K562 (cell line): ENCODE measurements at regions not wholly inside any gene's neighbourhood (a gene's known extent, or its start where the extent isn't known, plus 50 kb on each side); places are given as distances from the start of the nearest gene placed in this dataset.

Experiments used
- ATAC-seq: fragments of 200-7000 bp; cut with Tn5 transposase; 3 replicates; pipeline ENCODE4 v1.9.1; 2020; ENCODE audit warnings: moderate library complexity
- BruUV-seq: library from RNA; stranded (reverse); fragments of 400-500 nt; replicated peaks from 2 replicates; lab custom pipeline; 2021; lab: Mats Ljungman, UMichigan
- CTCF ChIA-PET: fragments of 300-600 bp; formaldehyde crosslinking; extraction: SDS; loops from one replicate; lab custom pipeline; 2021; ENCODE audit warnings: low intra/inter-chr PET ratio; lab: Yijun Ruan, JAX
- POLR2A ChIA-PET: fragments of 300-600, 350-650 bp; sonication (Branson Sonifier 250); formaldehyde crosslinking; extraction: SDS; loops from one replicate; lab custom pipeline; 2021; ENCODE audit warnings: antibody characterized with exemption, inconsistent platforms; lab: Yijun Ruan, JAX
- DNase-seq, 4 experiments: peaks; one replicate each; pipeline versions ENCODE4 v3.0.0 to v3.0.0-alpha.2; 2011 to 2018; ENCODE audit warnings: low spot score in 3 of 4, mixed read lengths in 3 of 4; ENCODE audit errors: extremely low read depth in 1 of 4
- FAIRE-seq: peaks from 2 replicates; lab custom pipeline; 2011; peaks lifted over from hg19 to GRCh38; lab: Jason Lieb, UNC
- H2AFZ ChIP-seq: 2 replicates; pipeline ENCODE4 v1.6.0; 2011; ENCODE audit warnings: low read depth, low read length, control low read depth, inconsistent platforms
- H3K27ac ChIP-seq: fragments of 200-600 bp; 3 replicates; pipeline ENCODE4 v1.8.0; 2011; ENCODE audit warnings: low read depth, mild to moderate bottlenecking, control low read depth, inconsistent platforms, low read length, moderate library complexity, mixed read lengths; ENCODE audit errors: extremely low read depth
- H3K27me3 ChIP-seq, 2 experiments: fragments of 300-600 bp in 1 of 2; 2 replicates in 1 of 2; 3 replicates in 1 of 2; pipeline versions ENCODE4 v1.6.0 to v1.8.0; 2011; ENCODE audit warnings: inconsistent platforms in 2 of 2, low read length in 2 of 2, mild to moderate bottlenecking in 1 of 2, mixed read lengths in 1 of 2, moderate library complexity in 1 of 2; ENCODE audit not compliant: control insufficient read depth in 2 of 2, insufficient read depth in 2 of 2
- H3K36me3 ChIP-seq: fragments of 300-600 bp; 3 replicates; pipeline ENCODE4 v1.8.0; 2011; ENCODE audit warnings: mild to moderate bottlenecking, low read length, inconsistent platforms; ENCODE audit not compliant: control insufficient read depth, insufficient read depth
- H3K4me1 ChIP-seq, 2 experiments: fragments of 200-600 bp in 1 of 2; replicated peaks in 1 of 2; 2 replicates in 1 of 2; 3 replicates in 1 of 2; pipeline versions ENCODE4 v1.5.1 to v1.8.0; 2011; ENCODE audit warnings: inconsistent platforms in 2 of 2, low read length in 2 of 2, mild to moderate bottlenecking in 1 of 2, mixed read lengths in 1 of 2, moderate library complexity in 1 of 2; ENCODE audit not compliant: control insufficient read depth in 2 of 2, insufficient read depth in 2 of 2
- H3K4me2 ChIP-seq: 2 replicates; pipeline ENCODE4 v1.6.1; 2011; ENCODE audit warnings: low read length, control low read depth, inconsistent platforms, mixed read lengths; ENCODE audit not compliant: insufficient read depth
- H3K4me3 ChIP-seq: fragments of 200-600 bp; sonication (generic), shearing (Covaris generic); 2 replicates; pipeline ENCODE4 v1.5.1; 2016; ENCODE audit warnings: control low read depth, inconsistent platforms
- H3K79me2 ChIP-seq: fragments of 200-600 bp; 3 replicates; pipeline ENCODE4 v1.8.0; 2011; ENCODE audit warnings: low read length, inconsistent platforms; ENCODE audit not compliant: control insufficient read depth, insufficient read depth
- H3K9ac ChIP-seq, 2 experiments: 2 replicates each; pipeline versions ENCODE4 v1.6.0 to v1.6.1; 2011; ENCODE audit warnings: low read depth in 2 of 2, low read length in 2 of 2, control low read depth in 1 of 2, inconsistent platforms in 1 of 2, mild to moderate bottlenecking in 1 of 2, mixed read lengths in 1 of 2; ENCODE audit not compliant: insufficient read depth in 1 of 2
- H3K9me1 ChIP-seq: one replicate; pipeline ENCODE4 v1.6.0; 2011; ENCODE audit warnings: inconsistent platforms, mild to moderate bottlenecking, low read length, moderate library complexity; ENCODE audit not compliant: control insufficient read depth, insufficient read depth
- H3K9me3 ChIP-seq: replicated peaks from 2 replicates; pipeline ENCODE4 v1.5.1; 2011; ENCODE audit warnings: low read depth, low read length, inconsistent platforms; ENCODE audit not compliant: control insufficient read depth, insufficient read depth
- H4K20me1 ChIP-seq: replicated peaks from 2 replicates; pipeline ENCODE4 v1.6.1; 2011; ENCODE audit warnings: low read length, inconsistent platforms, mixed read lengths; ENCODE audit not compliant: control insufficient read depth, insufficient read depth
- CBFA2T2 ChIP-seq: fragments of 450-650 bp; conservative IDR thresholded peaks from 2 replicates; pipeline ENCODE4 v1.6.1; 2017; ENCODE audit warnings: mild to moderate bottlenecking
- CHD4 ChIP-seq: fragments of 200-600 bp; sonication (generic); IDR thresholded peaks from 3 replicates; pipeline ENCODE4 v1.6.1; 2012; ENCODE audit warnings: low read depth, mild to moderate bottlenecking, mixed read lengths, low read length, inconsistent platforms; ENCODE audit not compliant: insufficient read depth, insufficient replicate concordance, poor library complexity, severe bottlenecking
- EP400 ChIP-seq: fragments of 450-650 bp; IDR thresholded peaks from 2 replicates; pipeline ENCODE4 v1.6.1; 2017; ENCODE audit warnings: antibody characterized with exemption, mild to moderate bottlenecking, moderate library complexity
- FUS ChIP-seq: fragments of 200-400 bp; formaldehyde crosslinking; optimal IDR thresholded peaks from 2 replicates; pipeline ENCODE3; 2017; ENCODE audit warnings: low read depth, low read length
- PHF20 ChIP-seq: fragments of 450-650 bp; IDR thresholded peaks from 2 replicates; pipeline ENCODE4 v1.6.1; 2018; ENCODE audit not compliant: partially characterized antibody
- SFPQ ChIP-seq: fragments of 200-400 bp; formaldehyde crosslinking; IDR thresholded peaks from 2 replicates; pipeline ENCODE4 v1.6.1; 2017; ENCODE audit warnings: mild to moderate bottlenecking, low read depth, low read length, moderate library complexity
- SREBF1 ChIP-seq: fragments of 150-350 bp; IDR thresholded peaks from 2 replicates; pipeline ENCODE4 v1.6.1; 2014; ENCODE audit warnings: antibody characterized with exemption, low read depth, low read length, borderline replicate concordance
- TCFL5 ChIP-seq: fragments of 250-450 bp; sonication (Bioruptor Pico); conservative IDR thresholded peaks from 2 replicates; pipeline ENCODE4 v1.6.1; 2021; ENCODE audit warnings: mild to moderate bottlenecking, moderate library complexity, matching md5 sums
- XRCC3 ChIP-seq: fragments of 450-650 bp; IDR thresholded peaks from 2 replicates; pipeline ENCODE4 v1.6.1; 2017; ENCODE audit warnings: mild to moderate bottlenecking, moderate library complexity
- ZNF146 ChIP-seq: IDR thresholded peaks from one replicate; pipeline ENCODE4 v1.6.1; 2018; ENCODE audit warnings: missing compliant biosample characterization; ENCODE audit not compliant: unreplicated experiment
- ZNF445 ChIP-seq: fragments of 250-450 bp; sonication (Bioruptor Pico); IDR thresholded peaks from 2 replicates; pipeline ENCODE4 v1.4.0; 2020; ENCODE audit warnings: low read depth, mild to moderate bottlenecking, moderate library complexity
- ZNF707 ChIP-seq: fragments of 250-450 bp; sonication (Bioruptor Pico); conservative IDR thresholded peaks from 2 replicates; pipeline ENCODE4 v1.8.0; 2022; ENCODE audit warnings: inconsistent platforms, mild to moderate bottlenecking, moderate library complexity
- ZNF785 ChIP-seq: fragments of 250-450 bp; sonication (Bioruptor Pico); IDR thresholded peaks from 2 replicates; pipeline ENCODE4 v1.4.0; 2020; ENCODE audit warnings: mild to moderate bottlenecking
- WGBS: fragments of 100-300 bp; shearing (Covaris generic); methylation state at CpG from one replicate; pipeline ENCODE4 v1.1.6; 2016; ENCODE audit warnings: low coverage, mixed read lengths; ENCODE audit not compliant: insufficient coverage; ENCODE audit errors: missing lambda C conversion rate; 5-methylcytosine and 5-hydroxymethylcytosine counted together
- in situ Hi-C: fragments of 300-500 bp; cut with MboI; formaldehyde crosslinking; loops from 4 replicates; pipeline ENCODE4 v1.15.0; 2018; ENCODE audit warnings: inconsistent platforms, mixed read lengths
- intact Hi-C: fragments of 100-400 bp; cut with micrococcal nuclease; formaldehyde crosslinking; loops from 2 replicates; pipeline ENCODE4 v1.14.2; 2022
- TF ChIP-seq, protein P1 (sequence below), 2 experiments: IDR thresholded peaks in 1 of 2; conservative IDR thresholded peaks in 1 of 2; 2 replicates each; pipeline ENCODE4 v1.6.1; 2016; ENCODE audit warnings: low read depth in 2 of 2, mild to moderate bottlenecking in 1 of 2, missing compliant biosample characterization in 1 of 2, missing genetic modification characterization in 1 of 2, moderate library complexity in 1 of 2

DNA sequence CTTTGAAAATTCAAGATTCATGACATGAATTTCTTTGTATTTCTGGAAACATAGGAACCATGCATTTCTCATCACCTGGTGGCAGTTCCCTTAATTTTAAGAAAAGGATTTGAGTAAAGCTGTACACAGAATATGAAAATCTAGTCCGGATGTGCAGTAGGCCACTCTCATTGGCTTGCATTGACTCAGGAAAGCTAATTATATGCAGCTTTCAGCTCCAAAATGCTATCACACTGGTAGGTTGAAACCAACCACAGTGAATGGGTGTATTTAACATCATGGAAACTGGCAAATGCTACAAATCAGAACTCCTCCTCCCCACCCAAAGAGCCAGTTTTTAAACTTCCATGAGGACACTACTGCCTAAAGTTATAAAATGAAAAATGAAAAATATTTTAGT lies 161.6 kb upstream of the FBXL17 start:
- H4K20me1 ChIP-seq = no peaks in the 10 kb centered on the region
- H3K9me1 ChIP-seq = no peaks in the 10 kb centered on the region
- no peaks in the 10 kb centered on the region for H3K27me3 ChIP-seq
- intact Hi-C loops (no loop called here), in situ Hi-C loops (no loop called here)
- no TSS peak for BruUV-seq
- TF ChIP-seq ZNF445 (CRISPR knock-in tag) = no peak
- no peak for TF ChIP-seq ZNF146 (CRISPR knock-in tag)
- TF ChIP-seq XRCC3 = no peak
- TF ChIP-seq FUS = no peak
- no peak for TF ChIP-seq CHD4
- TF ChIP-seq TCFL5 (CRISPR knock-in tag) = no peak
- TF ChIP-seq SREBF1 = no peak
- no peak for TF ChIP-seq CBFA2T2
- TF ChIP-seq SFPQ = no peak
- TF ChIP-seq ZNF785 (CRISPR knock-in tag) = no peak
- TF ChIP-seq EP400 = no peak
- TF ChIP-seq, protein P1, sequence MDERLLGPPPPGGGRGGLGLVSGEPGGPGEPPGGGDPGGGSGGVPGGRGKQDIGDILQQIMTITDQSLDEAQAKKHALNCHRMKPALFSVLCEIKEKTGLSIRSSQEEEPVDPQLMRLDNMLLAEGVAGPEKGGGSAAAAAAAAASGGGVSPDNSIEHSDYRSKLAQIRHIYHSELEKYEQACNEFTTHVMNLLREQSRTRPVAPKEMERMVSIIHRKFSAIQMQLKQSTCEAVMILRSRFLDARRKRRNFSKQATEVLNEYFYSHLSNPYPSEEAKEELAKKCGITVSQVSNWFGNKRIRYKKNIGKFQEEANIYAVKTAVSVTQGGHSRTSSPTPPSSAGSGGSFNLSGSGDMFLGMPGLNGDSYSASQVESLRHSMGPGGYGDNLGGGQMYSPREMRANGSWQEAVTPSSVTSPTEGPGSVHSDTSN (CRISPR knock-in tag; IDR thresholded peaks at IDR 0.05; ENCODE audit: low read depth) = no peak
- TF ChIP-seq, protein P1 (tag; conservative IDR thresholded peaks at IDR 0.05; ENCODE audit: low read depth) = no peak
- no peak for TF ChIP-seq PHF20
- TF ChIP-seq ZNF707 = no peak
- H3K4me2 ChIP-seq = no peak overlapping the region
- no peaks in the 10 kb centered on the region for H3K79me2 ChIP-seq
- no peak overlapping the region for H3K4me3 ChIP-seq
- peaks cover 0 to 3% of the 10 kb centered on the region in 2 experiments; a peak in 2 of 5 replicates for H3K4me1 ChIP-seq
- CTCF ChIA-PET = no interaction called here
- no peak overlapping the region for H3K27ac ChIP-seq
- H3K9me3 ChIP-seq = no peaks in the 10 kb centered on the region
- no peak overlapping the region for H3K9ac ChIP-seq
- H3K36me3 ChIP-seq = no peaks in the 10 kb centered on the region
- 15% methylated on average over 1 of the region's 1 CpG for WGBS
- no peak for DNase-seq
- no peak for FAIRE-seq
- POLR2A ChIA-PET = interaction anchor here (0.6 to 2.4 kb wide), 2 partner anchors 12 to 1217 kb away, joined by 3 to 6 read pairs; no protein-coding TSS in a partner anchor
- H2AFZ ChIP-seq = no peak overlapping the region
- ATAC-seq = no peak
